A673 (cell line): ENCODE measurements at regions not wholly inside any gene's neighbourhood (a gene's known extent, or its start where the extent isn't known, plus 50 kb on each side); places are given as distances from the start of the nearest gene placed in this dataset.

Experiments
- CTCF ChIP-seq: fragments of 300-800, 200-600 bp; sonication (generic); conservative IDR thresholded peaks from 2 replicates; pipeline ENCODE4 v1.5.1; 2017; ENCODE audit warnings: low read depth, mild to moderate bottlenecking, antibody characterized with exemption, low read length, moderate library complexity, mixed read lengths
- EZH2 ChIP-seq: fragments of 200-600 bp; sonication (generic); IDR thresholded peaks from 2 replicates; pipeline ENCODE4 v1.6.1; 2017; ENCODE audit warnings: borderline replicate concordance, low read depth, mild to moderate bottlenecking, mixed read lengths, antibody characterized with exemption, low read length; ENCODE audit not compliant: poor library complexity, severe bottlenecking

DNA sequence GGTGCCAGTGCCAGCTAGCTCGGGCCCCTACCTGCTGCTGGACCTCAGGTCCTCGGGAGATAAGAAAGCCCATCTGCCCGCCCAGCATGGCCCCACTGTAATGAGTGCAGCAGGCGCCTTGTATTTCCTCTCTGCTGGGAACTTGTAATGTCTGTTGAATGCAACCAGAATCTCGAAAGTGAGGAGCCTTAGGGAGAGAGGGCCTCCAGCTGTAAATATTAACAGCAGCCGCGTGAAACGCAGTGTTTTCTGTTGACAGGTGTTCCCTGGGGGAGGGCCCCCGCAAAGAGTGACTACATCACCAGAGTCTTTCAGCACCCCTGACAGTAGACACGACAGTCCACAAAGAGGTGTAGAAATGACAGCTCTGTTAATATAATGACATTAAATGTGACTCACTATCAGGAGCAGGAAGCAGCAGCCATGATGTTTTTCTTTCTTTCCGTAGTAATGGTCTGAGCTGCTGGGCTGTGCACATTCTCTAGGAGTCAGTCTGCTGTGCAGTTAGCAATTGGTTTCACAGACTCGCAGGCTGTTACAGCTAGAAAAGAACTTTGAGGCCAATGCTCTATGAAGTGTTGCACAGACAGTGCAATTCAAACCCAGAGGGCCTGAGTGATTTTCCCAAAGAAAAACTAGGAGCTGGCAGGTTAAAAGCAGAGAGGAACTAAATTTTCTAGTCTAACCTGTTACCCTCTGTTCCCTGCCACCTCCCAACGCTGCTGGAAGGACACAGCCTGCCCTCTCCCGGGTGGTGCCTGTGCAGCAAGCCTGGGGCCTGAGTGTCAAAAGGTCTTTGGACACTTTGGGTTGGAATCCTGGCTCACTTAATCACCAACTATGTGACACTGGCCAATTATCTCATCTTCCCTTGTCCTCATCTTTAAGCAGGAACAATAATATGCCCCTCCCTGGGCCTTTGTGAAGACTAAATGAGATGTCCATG is 58.6 kb upstream of the WASF3 start:
- TF ChIP-seq CTCF (no peak), EZH2 (no peak)
